ENCODE measurements at regions not wholly inside any gene's neighbourhood (a gene's known extent, or its start where the extent isn't known, plus 50 kb on each side); places are given as distances from the start of the nearest gene placed in this dataset.

DNA sequence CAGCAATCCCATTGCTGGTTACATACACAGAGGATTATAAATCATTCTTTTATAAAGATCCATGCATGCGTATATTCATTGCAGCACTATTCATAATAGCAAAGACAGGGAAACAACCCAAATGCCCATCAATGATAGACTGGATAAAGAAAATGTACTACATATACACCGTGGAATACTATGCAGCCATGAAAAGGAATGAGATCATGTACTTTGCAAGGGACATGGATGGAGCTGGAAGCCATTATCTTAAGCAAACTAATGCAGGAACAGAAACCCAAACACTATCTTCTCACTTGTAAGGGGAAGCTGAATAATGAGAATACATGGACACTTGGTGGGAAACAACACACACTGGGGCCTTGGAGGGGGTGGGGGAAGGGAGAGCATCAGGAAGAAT is 529.7 kb downstream of the TBC1D32 start:
- no peak overlapping the region for H3K4me3 ChIP-seq (ENCODE audit: low read depth, low read length)
- no peak overlapping the region for H3K27ac ChIP-seq (ENCODE audit: low read depth, low read length)
- H3K27me3 ChIP-seq (ENCODE audit: control insufficient read depth, insufficient read depth, low read length), result no peaks in the 10 kb centered on the region
- DNase-seq (ENCODE audit: low read depth, low spot score), result no peak
- TF ChIP-seq, protein P1, sequence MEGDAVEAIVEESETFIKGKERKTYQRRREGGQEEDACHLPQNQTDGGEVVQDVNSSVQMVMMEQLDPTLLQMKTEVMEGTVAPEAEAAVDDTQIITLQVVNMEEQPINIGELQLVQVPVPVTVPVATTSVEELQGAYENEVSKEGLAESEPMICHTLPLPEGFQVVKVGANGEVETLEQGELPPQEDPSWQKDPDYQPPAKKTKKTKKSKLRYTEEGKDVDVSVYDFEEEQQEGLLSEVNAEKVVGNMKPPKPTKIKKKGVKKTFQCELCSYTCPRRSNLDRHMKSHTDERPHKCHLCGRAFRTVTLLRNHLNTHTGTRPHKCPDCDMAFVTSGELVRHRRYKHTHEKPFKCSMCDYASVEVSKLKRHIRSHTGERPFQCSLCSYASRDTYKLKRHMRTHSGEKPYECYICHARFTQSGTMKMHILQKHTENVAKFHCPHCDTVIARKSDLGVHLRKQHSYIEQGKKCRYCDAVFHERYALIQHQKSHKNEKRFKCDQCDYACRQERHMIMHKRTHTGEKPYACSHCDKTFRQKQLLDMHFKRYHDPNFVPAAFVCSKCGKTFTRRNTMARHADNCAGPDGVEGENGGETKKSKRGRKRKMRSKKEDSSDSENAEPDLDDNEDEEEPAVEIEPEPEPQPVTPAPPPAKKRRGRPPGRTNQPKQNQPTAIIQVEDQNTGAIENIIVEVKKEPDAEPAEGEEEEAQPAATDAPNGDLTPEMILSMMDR (IDR thresholded peaks at IDR 0.05; ENCODE audit: low read depth, low read length), result no peak
- peaks cover 3% of the 10 kb centered on the region for H3K9me3 ChIP-seq (ENCODE audit: control insufficient read depth, insufficient read depth, low read length)
- POLR2A ChIA-PET, result no interaction called here
- CTCF ChIA-PET, result no interaction called here

DNA sequence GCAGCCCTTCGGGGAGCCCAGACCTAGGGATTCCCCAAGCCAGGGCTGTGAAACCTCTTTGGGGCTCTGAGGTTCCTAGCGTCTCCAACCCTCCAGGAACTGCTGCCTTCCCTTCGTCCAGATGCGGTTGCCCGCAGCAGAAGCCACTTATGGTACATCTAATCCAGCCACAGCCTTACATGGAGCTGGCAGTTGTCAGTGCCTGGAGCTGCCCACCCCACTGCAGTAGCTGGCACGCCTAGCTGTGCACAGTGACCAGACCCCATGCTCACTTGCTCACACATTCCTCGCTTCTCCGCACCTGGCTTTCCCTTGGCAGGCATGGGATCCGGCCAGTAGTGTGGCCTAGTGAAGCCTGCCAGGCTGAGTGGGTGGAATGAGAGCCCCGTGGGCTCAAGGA is 547.6 kb downstream of the TBC1D32 start:
- ChIA-PET CTCF (no interaction called here), POLR2A (no interaction called here)
- peaks cover 17% of the 10 kb centered on the region for H3K9me3 ChIP-seq (ENCODE audit: control insufficient read depth, insufficient read depth, low read length)
- no peak overlapping the region for H3K4me3 ChIP-seq (ENCODE audit: low read depth, low read length)
- TF ChIP-seq, protein P1 (IDR thresholded peaks at IDR 0.05; ENCODE audit: low read depth, low read length), result no peak
- no peaks in the 10 kb centered on the region for H3K27me3 ChIP-seq (ENCODE audit: control insufficient read depth, insufficient read depth, low read length)
- no peak for DNase-seq (ENCODE audit: low read depth, low spot score)
- no peak overlapping the region for H3K27ac ChIP-seq (ENCODE audit: low read depth, low read length)

DNA sequence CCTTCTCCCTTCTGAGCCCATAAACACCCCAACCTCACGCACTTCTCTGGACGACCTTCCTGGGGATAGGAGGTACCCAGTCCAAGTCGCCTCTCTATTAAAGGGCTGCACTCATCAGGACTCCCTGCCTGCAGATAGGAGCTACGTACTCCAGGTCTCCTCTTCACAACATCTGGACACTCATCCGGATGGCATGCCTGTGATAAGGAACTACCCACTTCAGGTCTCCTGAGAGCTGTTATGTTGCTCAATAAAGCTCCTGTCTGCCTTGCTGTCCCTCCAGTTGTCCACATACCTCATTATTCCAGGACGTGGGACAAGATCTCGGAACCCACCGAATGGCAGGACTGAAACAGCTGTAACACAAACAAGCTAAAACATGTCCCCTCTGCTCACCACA is 548.0 kb downstream of the TBC1D32 start:
- DNase-seq (ENCODE audit: low read depth, low spot score), result no peak
- Histone ChIP-seq H3K4me3 (ENCODE audit: low read depth, low read length) (no peak overlapping the region), H3K27ac (ENCODE audit: low read depth, low read length) (no peak overlapping the region), H3K27me3 (ENCODE audit: control insufficient read depth, insufficient read depth, low read length) (no peaks in the 10 kb centered on the region), H3K9me3 (ENCODE audit: control insufficient read depth, insufficient read depth, low read length) (peaks cover 18% of the 10 kb centered on the region)
- TF ChIP-seq, protein P1 (IDR thresholded peaks at IDR 0.05; ENCODE audit: low read depth, low read length), result no peak
- ChIA-PET POLR2A (no interaction called here), CTCF (no interaction called here)

DNA sequence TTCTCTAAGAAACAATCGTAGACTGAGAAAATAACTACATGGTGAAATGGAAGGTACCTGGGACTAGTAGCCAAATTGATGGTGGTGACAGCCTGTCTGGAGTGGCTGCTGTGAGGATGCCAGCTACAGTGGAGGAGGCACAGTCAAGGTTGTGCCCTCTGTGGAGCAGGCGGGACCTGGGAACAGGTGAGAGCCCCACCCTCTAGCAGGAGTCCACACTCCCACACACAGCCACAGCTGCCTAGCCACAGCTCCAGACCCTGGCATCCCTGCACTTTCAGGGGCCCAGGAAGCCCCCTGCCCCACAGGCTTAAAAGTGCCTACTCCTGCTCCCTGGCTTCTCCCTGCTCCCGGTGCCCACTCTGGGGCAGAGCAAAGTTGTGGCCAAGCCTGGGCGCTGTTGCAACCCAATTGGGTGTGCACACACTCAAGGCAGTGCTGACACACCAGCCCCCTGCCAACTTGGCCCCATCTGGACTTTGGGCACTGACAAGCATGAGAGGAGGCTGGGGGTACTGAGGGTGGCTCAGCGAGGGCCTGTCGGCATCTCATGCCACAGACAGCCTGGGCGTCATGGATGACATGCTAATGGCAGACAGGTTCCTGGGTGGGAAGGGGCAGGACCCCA is 548.7 kb downstream of the TBC1D32 start:
- Histone ChIP-seq H3K27me3 (ENCODE audit: control insufficient read depth, insufficient read depth, low read length) (no peaks in the 10 kb centered on the region), H3K27ac (ENCODE audit: low read depth, low read length) (no peak overlapping the region), H3K4me3 (ENCODE audit: low read depth, low read length) (no peak overlapping the region), H3K9me3 (ENCODE audit: control insufficient read depth, insufficient read depth, low read length) (peaks cover 24% of the 10 kb centered on the region)
- no peak for DNase-seq (ENCODE audit: low read depth, low spot score)
- TF ChIP-seq, protein P1 (IDR thresholded peaks at IDR 0.05; ENCODE audit: low read depth, low read length), result no peak
- ChIA-PET POLR2A (no interaction called here), CTCF (no interaction called here)

DNA sequence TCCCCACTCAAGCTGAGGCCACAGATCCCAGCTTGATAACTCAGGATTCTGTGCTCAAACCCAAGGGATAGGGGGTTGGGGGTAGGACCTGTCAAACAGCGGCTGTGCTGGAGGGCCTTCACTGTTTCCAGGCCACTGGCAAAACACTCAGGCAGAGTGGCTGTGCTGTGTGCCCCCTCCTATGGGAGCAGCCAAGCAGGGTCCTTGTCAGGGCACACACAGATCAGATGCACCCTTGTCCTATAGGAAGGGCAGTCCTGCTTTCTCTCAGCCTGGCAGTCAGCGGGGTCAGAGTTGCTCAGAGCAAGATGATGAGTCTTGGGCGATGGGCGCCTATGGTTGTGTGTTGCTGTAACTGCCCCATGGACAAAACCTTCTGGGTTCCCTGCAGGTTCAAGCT is 554.8 kb downstream of the TBC1D32 start:
- DNase-seq (ENCODE audit: low read depth, low spot score), result no peak
- POLR2A ChIA-PET, result no interaction called here
- Histone ChIP-seq H3K27ac (ENCODE audit: low read depth, low read length) (no peak overlapping the region), H3K27me3 (ENCODE audit: control insufficient read depth, insufficient read depth, low read length) (no peaks in the 10 kb centered on the region), H3K9me3 (ENCODE audit: control insufficient read depth, insufficient read depth, low read length) (peaks cover 21% of the 10 kb centered on the region), H3K4me3 (ENCODE audit: low read depth, low read length) (no peak overlapping the region)
- TF ChIP-seq, protein P1 (IDR thresholded peaks at IDR 0.05; ENCODE audit: low read depth, low read length), result no peak
- CTCF ChIA-PET, result no interaction called here

All from AG04450 (cell line).